Mammary epithelial cell (primary cell): ENCODE measurements at regions not wholly inside any gene's neighbourhood (a gene's known extent, or its start where the extent isn't known, plus 50 kb on each side); places are given as distances from the start of the nearest gene placed in this dataset.

Experiments
- EZH2 ChIP-seq: IDR thresholded peaks from 2 replicates; pipeline ENCODE4 v1.6.1; 2012; ENCODE audit warnings: low read length, inconsistent platforms, borderline replicate concordance
- TF ChIP-seq, protein P1 (sequence below), 2 donors: IDR thresholded peaks in 1 of 2; conservative IDR thresholded peaks in 1 of 2; 2 replicates each; pipeline ENCODE4 v1.5.1; 2011 to 2012; ENCODE audit warnings: inconsistent platforms in 2 of 2, low read length in 2 of 2, mild to moderate bottlenecking in 2 of 2, control low read depth in 1 of 2, low read depth in 1 of 2; ENCODE audit not compliant: insufficient read depth in 1 of 2; ENCODE audit errors: extremely low read depth in 1 of 2

DNA sequence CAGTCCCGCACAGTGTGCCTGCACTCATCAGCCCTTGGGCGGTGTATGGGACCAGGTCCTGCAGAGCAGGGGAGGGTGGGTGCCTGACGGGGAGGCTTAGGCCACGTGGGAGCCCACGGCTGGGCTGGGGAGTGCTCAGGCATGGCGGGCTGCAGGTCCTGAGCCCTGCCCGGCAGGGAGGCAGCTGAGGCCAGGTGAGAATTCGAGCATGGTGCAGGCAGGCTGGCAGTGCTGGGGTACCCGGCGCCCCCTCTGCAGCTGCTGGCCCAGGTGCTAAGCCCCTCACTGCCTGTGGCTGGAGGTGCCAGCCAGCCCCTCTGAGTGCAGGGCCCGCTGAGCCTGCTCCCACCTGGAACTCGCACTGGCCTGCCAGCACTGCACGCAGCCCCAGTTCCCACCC lies 630.9 kb upstream of the PCDH20 start:
- TF ChIP-seq, protein P1, sequence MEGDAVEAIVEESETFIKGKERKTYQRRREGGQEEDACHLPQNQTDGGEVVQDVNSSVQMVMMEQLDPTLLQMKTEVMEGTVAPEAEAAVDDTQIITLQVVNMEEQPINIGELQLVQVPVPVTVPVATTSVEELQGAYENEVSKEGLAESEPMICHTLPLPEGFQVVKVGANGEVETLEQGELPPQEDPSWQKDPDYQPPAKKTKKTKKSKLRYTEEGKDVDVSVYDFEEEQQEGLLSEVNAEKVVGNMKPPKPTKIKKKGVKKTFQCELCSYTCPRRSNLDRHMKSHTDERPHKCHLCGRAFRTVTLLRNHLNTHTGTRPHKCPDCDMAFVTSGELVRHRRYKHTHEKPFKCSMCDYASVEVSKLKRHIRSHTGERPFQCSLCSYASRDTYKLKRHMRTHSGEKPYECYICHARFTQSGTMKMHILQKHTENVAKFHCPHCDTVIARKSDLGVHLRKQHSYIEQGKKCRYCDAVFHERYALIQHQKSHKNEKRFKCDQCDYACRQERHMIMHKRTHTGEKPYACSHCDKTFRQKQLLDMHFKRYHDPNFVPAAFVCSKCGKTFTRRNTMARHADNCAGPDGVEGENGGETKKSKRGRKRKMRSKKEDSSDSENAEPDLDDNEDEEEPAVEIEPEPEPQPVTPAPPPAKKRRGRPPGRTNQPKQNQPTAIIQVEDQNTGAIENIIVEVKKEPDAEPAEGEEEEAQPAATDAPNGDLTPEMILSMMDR (conservative IDR thresholded peaks at IDR 0.05 in 1 of 2, IDR thresholded peaks at IDR 0.05 in 1 of 2; ENCODE audit: extremely low read depth in 1 of 2, insufficient read depth in 1 of 2, low read depth in 1 of 2, low read length in 2 of 2) = no peak
- TF ChIP-seq EZH2 = no peak
